ENCODE measurements at regions not wholly inside any gene's neighbourhood (a gene's known extent, or its start where the extent isn't known, plus 50 kb on each side); places are given as distances from the start of the nearest gene placed in this dataset.

DNA sequence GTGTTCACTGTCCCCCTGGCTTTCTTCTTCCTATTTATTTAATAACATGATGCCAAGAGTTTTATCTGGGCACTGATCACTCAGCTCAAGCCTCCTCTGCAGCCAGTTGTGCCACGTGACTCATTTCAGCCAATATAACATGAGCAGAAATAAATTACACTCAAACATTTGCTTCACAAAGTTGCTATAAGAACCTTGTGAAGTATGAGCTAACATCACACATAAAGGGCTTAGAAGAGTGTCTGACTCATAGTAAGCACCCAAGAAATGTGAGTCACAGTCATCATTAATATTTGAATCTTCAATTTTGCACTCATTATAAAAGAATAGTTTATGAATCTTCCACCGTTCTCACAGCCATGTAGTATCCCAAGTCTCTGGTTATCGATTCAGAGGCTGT is 414.6 kb upstream of the NPVF start:
- DNase-seq = no peak

DNA sequence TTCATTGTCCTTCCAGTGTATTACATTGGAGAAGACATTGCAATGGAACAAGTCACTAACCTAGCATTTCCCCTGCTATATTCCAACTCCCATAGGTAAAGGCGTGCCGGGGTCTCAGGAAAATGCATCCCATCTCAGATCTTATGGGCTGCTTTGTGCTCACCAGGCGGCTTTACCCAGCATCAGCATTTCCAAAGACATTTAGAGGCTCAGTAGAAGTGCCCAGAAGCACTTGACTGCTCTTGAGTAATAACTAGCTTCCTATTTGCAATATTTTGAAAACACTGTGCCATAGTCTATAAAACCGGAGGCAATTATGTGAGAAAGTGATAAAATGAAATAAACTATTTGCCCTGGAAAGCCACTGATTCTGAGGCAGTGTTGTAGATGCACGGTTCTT is 415.0 kb upstream of the NPVF start:
- DNase-seq = no peak

DNA sequence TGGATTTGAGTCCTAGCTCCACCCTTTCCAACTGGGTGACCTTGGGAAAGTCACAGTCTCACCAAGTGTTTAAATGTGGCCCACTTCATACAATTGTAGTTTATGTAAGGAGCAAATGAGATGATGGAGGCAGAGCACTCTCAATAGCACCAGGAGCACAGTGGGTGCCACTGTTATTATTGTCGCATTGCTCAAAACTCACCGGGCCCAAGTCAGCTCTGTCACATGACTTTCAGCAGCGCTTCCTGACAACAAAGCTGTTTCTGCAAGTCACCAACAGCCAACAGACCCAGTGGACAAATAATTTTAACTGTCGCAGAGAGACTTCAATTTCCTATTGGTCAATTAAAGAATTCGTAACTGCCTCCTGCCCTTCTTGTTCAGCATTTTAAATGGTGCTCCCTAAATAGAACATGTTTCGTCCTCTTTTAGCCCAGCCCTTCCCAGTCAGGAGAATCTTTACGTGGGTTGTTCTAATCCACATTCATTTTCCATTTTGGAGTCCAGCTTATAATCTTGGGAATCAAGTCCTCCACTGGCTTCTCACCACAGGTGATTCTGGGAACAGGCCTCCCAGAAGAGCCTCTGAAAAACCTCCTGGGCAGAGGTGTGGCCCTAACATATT is 415.6 kb upstream of the NPVF start:
- no peak for DNase-seq

DNA sequence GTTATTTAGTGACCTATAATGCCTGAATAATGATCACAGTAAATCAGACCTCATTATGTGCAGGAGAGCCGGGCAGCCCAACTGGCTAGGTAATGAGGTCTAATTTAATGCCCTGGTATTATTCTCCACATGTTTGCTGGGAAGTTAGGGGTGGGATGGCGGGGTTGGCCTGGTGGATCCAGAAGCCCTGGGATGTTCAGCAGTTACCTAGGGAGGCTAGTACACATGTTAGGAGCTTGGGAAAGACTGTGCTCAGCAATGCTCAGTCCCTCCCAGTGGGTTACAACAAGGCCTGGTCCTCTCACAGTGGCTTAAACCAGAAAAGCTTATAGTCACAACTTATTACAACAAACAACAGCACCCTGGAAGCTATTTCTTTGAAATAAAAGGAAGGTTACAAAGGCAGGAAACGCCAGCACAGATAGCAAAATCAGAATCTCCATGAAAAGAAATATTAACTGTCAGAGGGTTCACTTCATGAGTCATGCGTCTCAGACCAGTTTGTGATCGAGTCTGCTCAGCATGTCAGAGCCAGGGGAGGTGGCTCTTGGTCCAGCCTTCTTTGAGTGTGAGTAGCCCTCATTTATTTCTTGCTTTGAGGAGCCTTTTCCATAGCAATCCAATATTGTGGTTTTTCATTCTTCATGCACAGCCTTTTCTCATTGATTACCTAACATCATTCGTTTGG is 418.6 kb upstream of the NPVF start:
- no peak for DNase-seq

DNA sequence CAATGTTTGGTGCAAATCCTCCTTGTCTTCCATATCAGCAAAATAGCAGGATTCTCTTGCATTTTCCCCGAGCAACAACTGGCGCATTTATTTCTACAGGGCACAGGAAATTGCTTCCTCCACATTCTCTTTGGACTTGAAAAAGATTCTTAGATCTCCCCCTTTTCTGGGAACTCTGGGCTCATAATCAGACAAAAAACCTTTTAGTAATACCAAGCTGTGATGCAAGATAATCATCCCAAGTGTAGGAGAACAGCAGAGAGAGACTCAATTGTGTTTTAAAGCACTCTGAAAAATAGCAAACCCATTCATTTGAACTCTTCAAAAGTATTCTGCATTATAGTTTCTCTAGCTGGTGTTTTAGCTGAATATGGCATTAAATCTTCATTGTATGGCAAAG is 419.6 kb upstream of the NPVF start:
- DNase-seq = no peak

DNA sequence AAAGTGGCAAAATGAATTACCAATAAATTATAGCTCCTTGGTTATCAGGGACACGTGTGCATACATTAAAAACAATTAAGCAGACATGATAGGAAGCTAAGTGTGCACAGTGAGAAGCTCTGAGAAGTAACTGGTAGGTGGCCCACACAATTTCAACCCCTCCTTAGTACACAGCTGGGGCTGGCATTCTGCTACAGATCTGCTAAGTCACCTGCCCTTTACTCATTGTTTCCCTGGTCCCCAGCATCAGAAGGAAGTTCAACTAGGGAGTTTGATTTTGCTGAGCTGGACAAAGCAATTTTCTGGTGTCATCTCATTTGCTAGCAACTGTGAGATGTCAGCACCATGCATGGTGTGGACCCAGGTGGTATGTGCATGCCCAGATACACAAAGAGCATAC is 424.1 kb upstream of the NPVF start:
- no peak for DNase-seq

DNA sequence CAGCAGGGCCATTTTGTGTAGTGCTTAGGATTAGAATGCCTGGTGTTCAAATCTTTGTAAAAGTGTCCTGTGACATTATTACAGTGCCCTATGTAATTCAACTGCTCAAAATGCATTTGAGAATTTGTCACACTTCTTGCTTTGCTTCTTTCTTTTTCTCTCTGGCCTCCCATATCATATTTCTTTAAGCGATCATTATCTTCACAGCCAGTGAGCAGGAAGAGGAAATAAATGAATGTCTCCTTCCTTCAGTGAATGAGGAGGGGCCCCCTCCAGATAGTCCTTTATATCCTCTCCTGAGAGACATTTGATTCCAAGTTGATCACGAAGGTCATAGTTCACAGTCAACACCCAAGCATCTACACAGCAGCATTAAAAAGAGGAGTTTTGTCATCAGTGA is 425.1 kb upstream of the NPVF start:
- peak; percentile 35 for DNase-seq

GRCh38 chr7:25656071-25656470 is 427.8 kb upstream of the NPVF start:
- no peak for DNase-seq

- DNase-seq = no peak
Observed at GRCh38 chr7:25656581-25657026, 428.3 kb upstream of the NPVF start.

- DNase-seq = no peak
Observed at GRCh38 chr7:25658375-25658774, 430.1 kb upstream of the NPVF start.

GRCh38 chr7:25659841-25660240 is 431.6 kb upstream of the NPVF start:
- DNase-seq = no peak

DNA sequence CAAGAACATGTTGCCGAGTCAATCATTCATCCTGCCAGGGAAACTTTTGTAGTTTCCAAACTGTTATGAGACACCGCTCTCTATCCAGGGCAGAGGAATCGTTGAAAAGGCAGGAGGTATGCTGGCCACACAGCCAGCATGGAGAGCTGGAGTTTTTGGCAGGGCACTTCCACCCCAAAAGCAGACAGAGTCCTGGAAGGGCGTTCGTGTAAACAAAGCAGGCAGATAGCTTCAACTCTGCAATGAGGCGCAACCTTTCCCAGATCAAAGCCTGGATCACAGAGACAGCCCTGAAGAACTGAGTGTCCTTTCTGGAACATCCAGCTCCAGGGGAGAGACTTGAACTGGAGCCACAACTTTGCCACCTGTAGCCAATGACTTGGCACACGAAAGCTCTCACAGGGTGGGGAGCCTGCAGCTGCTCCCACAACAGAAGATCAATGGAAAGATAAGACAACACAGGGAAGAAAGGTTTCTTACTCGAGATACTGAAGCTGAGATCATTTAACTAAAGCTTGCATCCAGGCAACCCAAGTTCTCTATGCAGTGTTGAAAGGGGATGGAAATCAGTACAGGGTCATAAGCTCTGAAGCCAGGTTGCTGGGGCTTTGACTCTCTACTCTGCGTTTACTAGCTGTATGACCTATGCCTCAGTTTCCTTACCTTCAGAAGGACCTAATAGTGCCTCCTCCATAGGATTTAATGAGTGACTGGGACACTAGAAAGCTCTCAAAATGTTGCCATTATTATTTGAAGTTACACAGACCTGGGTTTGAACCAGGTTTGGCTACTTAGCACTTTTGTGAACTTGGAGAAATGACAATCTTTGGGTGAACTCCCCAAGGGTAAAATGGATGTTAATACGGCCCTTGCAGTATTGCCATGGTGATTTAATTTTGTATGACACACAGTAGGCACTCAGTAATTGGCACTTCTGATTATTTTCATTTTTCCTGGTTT is 434.8 kb upstream of the NPVF start:
- peak; percentile 4 for DNase-seq

DNA sequence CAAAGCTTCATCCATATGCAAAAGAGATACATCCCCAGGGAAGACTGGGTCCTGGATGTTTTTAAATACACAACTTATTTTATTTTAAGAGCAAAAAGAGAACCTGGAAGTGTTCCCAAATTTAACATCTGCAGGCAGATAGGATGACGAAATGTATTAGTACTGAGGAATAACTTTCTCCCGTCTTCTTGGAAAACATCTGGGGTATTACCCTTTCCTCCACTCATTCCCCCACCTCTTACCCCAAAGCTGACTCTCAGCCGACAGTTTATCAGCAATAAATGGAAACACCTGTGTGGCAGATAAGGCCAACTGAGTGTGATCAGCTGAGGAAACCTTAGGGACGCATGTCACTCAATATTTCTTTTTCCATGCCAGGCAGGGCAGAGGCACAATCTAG is 435.6 kb upstream of the NPVF start:
- DNase-seq = peak; percentile 36

DNA sequence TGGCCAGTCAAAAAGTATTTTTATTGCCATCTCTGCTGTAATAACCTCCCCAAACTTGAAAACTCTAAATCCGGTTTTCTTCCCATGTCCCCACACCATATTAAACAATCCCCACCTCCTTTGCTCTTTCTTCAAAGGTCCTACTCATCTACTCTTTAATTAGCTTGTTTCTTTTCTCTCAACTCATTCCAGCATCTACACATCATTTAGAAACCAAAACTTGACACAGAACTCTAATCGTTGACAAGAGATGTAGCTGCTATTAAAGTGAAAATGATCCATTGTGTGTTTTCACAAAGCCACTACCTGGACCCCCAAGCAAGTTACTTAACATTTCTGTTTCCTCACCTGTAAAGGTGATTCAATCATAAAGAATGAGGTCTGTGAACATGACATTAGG is 436.3 kb upstream of the NPVF start:
- no peak for DNase-seq

- DNase-seq = no peak
Observed at GRCh38 chr7:25665374-25665773, 437.1 kb upstream of the NPVF start.

DNA sequence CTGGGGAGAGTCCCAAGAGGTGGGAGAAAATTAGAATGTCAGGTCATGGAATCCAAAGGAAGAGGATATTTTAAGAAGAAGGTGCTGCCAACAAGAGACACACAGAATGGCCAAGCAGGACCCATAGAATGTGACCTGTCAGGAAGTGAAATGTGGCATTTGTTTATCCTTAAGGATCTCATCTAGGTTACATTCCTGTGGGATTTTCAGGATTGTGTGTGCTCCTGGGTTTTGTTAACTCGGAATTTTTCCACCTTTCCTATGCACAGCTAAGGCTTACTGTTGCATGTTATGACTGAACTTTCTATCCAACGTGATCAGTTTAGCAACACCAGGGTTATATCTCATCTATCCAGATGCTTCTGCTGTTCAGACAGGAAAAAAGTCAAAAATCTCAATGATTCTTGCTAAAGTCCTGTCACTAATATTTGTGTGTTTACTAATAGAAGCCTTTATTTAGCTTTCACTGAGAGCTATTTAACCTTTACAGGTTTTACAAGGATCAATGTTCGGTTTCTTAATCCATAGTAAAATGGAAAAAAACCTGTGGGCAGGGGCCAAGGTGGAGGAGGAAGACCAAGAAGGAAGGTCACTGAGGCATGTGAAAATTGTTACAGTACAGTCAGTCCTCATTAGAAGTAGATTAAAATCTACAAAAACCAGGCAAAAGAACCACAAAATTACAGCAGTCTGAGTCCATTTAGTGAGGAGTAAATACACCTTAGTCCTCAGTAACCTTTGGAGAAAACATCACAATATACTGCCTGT is 437.8 kb upstream of the NPVF start:
- DNase-seq = no peak

DNA sequence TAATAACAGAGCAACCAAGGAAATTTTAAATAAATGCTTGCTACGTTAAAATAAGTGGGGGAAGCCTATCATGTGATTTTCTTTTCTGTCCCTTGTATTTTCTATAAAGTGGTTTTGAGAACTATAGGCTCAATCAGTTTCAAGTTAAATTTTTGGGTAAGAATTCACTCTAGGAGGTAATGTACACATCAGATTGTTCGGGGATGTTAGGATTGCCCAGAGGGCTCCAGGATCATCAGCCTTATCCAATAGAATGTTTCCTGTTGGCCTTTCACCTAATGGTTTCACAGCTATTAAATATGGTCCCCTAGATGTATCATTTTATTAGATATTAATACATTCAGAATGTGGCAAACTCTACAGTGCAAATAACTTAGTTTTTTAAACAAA is 438.4 kb upstream of the NPVF start:
- DNase-seq = no peak

DNA sequence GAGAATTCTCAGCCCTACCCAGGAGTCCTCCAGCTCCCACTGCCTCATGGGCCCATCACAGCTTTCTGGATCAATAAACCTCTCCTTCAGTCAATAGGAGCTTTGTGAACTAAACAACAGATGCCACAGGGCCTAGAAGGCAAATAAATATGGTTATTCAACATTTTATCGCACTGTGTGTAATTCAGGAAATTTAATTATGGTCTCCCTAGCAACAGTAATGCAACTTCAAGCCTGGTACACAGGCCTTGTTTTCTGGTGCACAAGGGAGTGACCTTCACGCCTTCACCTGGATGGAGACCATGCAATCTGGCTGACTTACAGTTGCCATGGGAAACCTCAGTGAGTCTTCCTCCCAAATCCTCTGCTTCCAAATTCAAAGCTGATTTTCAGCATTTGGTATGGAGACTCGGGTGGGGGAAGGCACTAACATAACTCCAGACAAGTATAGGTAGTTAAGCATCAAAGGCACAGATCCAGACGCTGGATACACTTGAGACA is 441.0 kb upstream of the NPVF start:
- DNase-seq = no peak

- no peak for DNase-seq
Observed at GRCh38 chr7:25669961-25670841, 441.9 kb upstream of the NPVF start.

DNA sequence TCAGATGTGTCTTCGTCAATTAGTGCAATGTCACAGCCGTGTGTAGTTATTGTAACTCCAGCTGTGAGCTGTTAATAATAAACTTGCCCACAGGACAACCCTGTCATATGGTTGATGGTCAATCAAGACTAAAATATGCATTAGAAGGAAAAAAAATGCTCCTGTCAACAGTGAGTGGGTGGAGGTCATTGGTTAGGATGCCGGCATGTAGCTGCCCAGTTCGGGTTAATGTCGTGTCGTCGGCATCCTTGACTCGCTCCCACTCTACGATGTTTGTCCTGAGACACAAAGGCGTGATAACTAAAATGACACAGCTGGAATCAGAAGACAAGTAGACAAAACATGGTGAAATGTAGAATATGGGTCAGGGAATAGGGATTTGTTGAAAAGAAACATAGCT is 442.8 kb upstream of the NPVF start:
- DNase-seq = no peak

DNA sequence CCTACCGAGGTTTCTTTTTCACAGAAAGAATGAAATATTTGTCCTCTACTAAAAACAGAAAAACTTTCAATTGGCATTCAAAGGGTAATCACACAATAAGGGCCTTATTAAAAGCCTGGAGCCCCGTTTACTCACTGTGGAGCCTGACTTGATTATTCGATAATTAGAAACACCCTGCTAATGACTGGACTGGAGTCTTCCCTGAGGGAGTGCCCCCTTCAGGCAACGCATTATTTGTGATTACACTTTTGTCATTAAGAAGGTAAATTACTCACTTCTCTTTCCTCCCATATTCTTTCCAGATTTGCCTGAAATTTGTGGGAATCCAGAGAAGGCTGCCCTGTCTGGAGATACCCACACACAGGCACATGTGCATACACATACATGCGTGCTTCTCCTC is 444.2 kb upstream of the NPVF start:
- no peak for DNase-seq

All from NCI-H2171 treated with DMSO at 0.1 percent for 48 hours (cell line).